K562 (cell line): ENCODE measurements at regions not wholly inside any gene's neighbourhood (a gene's known extent, or its start where the extent isn't known, plus 50 kb on each side); places are given as distances from the start of the nearest gene placed in this dataset.

Experiments used
- ATAC-seq: fragments of 200-7000 bp; cut with Tn5 transposase; 3 replicates; pipeline ENCODE4 v1.9.1; 2020; ENCODE audit warnings: moderate library complexity
- BruUV-seq: library from RNA; stranded (reverse); fragments of 400-500 nt; replicated peaks from 2 replicates; lab custom pipeline; 2021; lab: Mats Ljungman, UMichigan
- CTCF ChIA-PET: fragments of 300-600 bp; formaldehyde crosslinking; extraction: SDS; loops from one replicate; lab custom pipeline; 2021; ENCODE audit warnings: low intra/inter-chr PET ratio; lab: Yijun Ruan, JAX
- POLR2A ChIA-PET: fragments of 300-600, 350-650 bp; sonication (Branson Sonifier 250); formaldehyde crosslinking; extraction: SDS; loops from one replicate; lab custom pipeline; 2021; ENCODE audit warnings: antibody characterized with exemption, inconsistent platforms; lab: Yijun Ruan, JAX
- DNase-seq, 4 experiments: peaks; one replicate each; pipeline versions ENCODE4 v3.0.0 to v3.0.0-alpha.2; 2011 to 2018; ENCODE audit warnings: low spot score in 3 of 4, mixed read lengths in 3 of 4; ENCODE audit errors: extremely low read depth in 1 of 4
- FAIRE-seq: peaks from 2 replicates; lab custom pipeline; 2011; peaks lifted over from hg19 to GRCh38; lab: Jason Lieb, UNC
- H2AFZ ChIP-seq: 2 replicates; pipeline ENCODE4 v1.6.0; 2011; ENCODE audit warnings: low read depth, low read length, control low read depth, inconsistent platforms
- H3K27ac ChIP-seq: fragments of 200-600 bp; 3 replicates; pipeline ENCODE4 v1.8.0; 2011; ENCODE audit warnings: low read depth, mild to moderate bottlenecking, control low read depth, inconsistent platforms, low read length, moderate library complexity, mixed read lengths; ENCODE audit errors: extremely low read depth
- H3K27me3 ChIP-seq, 2 experiments: fragments of 300-600 bp in 1 of 2; 2 replicates in 1 of 2; 3 replicates in 1 of 2; pipeline versions ENCODE4 v1.6.0 to v1.8.0; 2011; ENCODE audit warnings: inconsistent platforms in 2 of 2, low read length in 2 of 2, mild to moderate bottlenecking in 1 of 2, mixed read lengths in 1 of 2, moderate library complexity in 1 of 2; ENCODE audit not compliant: control insufficient read depth in 2 of 2, insufficient read depth in 2 of 2
- H3K36me3 ChIP-seq: fragments of 300-600 bp; 3 replicates; pipeline ENCODE4 v1.8.0; 2011; ENCODE audit warnings: mild to moderate bottlenecking, low read length, inconsistent platforms; ENCODE audit not compliant: control insufficient read depth, insufficient read depth
- H3K4me1 ChIP-seq, 2 experiments: fragments of 200-600 bp in 1 of 2; replicated peaks in 1 of 2; 2 replicates in 1 of 2; 3 replicates in 1 of 2; pipeline versions ENCODE4 v1.5.1 to v1.8.0; 2011; ENCODE audit warnings: inconsistent platforms in 2 of 2, low read length in 2 of 2, mild to moderate bottlenecking in 1 of 2, mixed read lengths in 1 of 2, moderate library complexity in 1 of 2; ENCODE audit not compliant: control insufficient read depth in 2 of 2, insufficient read depth in 2 of 2
- H3K4me2 ChIP-seq: 2 replicates; pipeline ENCODE4 v1.6.1; 2011; ENCODE audit warnings: low read length, control low read depth, inconsistent platforms, mixed read lengths; ENCODE audit not compliant: insufficient read depth
- H3K4me3 ChIP-seq: fragments of 200-600 bp; sonication (generic), shearing (Covaris generic); 2 replicates; pipeline ENCODE4 v1.5.1; 2016; ENCODE audit warnings: control low read depth, inconsistent platforms
- H3K79me2 ChIP-seq: fragments of 200-600 bp; 3 replicates; pipeline ENCODE4 v1.8.0; 2011; ENCODE audit warnings: low read length, inconsistent platforms; ENCODE audit not compliant: control insufficient read depth, insufficient read depth
- H3K9ac ChIP-seq, 2 experiments: 2 replicates each; pipeline versions ENCODE4 v1.6.0 to v1.6.1; 2011; ENCODE audit warnings: low read depth in 2 of 2, low read length in 2 of 2, control low read depth in 1 of 2, inconsistent platforms in 1 of 2, mild to moderate bottlenecking in 1 of 2, mixed read lengths in 1 of 2; ENCODE audit not compliant: insufficient read depth in 1 of 2
- H3K9me1 ChIP-seq: one replicate; pipeline ENCODE4 v1.6.0; 2011; ENCODE audit warnings: inconsistent platforms, mild to moderate bottlenecking, low read length, moderate library complexity; ENCODE audit not compliant: control insufficient read depth, insufficient read depth
- H3K9me3 ChIP-seq: replicated peaks from 2 replicates; pipeline ENCODE4 v1.5.1; 2011; ENCODE audit warnings: low read depth, low read length, inconsistent platforms; ENCODE audit not compliant: control insufficient read depth, insufficient read depth
- H4K20me1 ChIP-seq: replicated peaks from 2 replicates; pipeline ENCODE4 v1.6.1; 2011; ENCODE audit warnings: low read length, inconsistent platforms, mixed read lengths; ENCODE audit not compliant: control insufficient read depth, insufficient read depth
- BRF2 ChIP-seq: IDR thresholded peaks from 3 replicates; pipeline ENCODE4 v1.6.1; 2011; ENCODE audit warnings: borderline replicate concordance, mild to moderate bottlenecking; ENCODE audit not compliant: insufficient read length, insufficient read depth
- CBX8 ChIP-seq: fragments of 200-600 bp; sonication (generic); IDR thresholded peaks from 2 replicates; pipeline ENCODE4 v1.6.1; 2012; ENCODE audit warnings: borderline replicate concordance, mixed run types, low read depth, mild to moderate bottlenecking, moderate library complexity, mixed read lengths, low read length, control low read depth, inconsistent platforms; ENCODE audit not compliant: poor library complexity, severe bottlenecking; ENCODE audit errors: extremely low read depth
- JUNB ChIP-seq: fragments of 450-650 bp; formaldehyde crosslinking; conservative IDR thresholded peaks from 2 replicates; pipeline ENCODE4 v1.4.0; 2020; ENCODE audit warnings: mild to moderate bottlenecking
- MBD2 ChIP-seq: sonication (generic); IDR thresholded peaks from 2 replicates; pipeline ENCODE4 v1.6.1; 2016; ENCODE audit warnings: low read depth, borderline replicate concordance
- PHB ChIP-seq: fragments of 250-450 bp; sonication (Bioruptor Pico); IDR thresholded peaks from 2 replicates; pipeline ENCODE4 v1.5.0; 2021
- SMAD2 ChIP-seq: fragments of 150-350 bp; IDR thresholded peaks from 2 replicates; pipeline ENCODE4 v1.6.1; 2014; ENCODE audit warnings: low read depth, mild to moderate bottlenecking, low read length
- SRF ChIP-seq, 2 experiments: fragments of 250-450, 450-650 bp in 1 of 2; sonication (Bioruptor Pico) in 1 of 2; sonication (generic) in 1 of 2; formaldehyde crosslinking; IDR thresholded peaks; 2 replicates each; pipeline versions ENCODE4 v1.5.0 to v1.5.1; 2020 to 2022; ENCODE audit warnings: mild to moderate bottlenecking in 1 of 2, missing genetic modification reagents in 1 of 2
- STAG1 ChIP-seq: sonication (generic); formaldehyde crosslinking; IDR thresholded peaks from 2 replicates; pipeline ENCODE4 v1.5.0; 2020; ENCODE audit warnings: missing genetic modification reagents, borderline replicate concordance
- TFAM ChIP-seq: fragments of 250-450 bp; sonication (Bioruptor Pico); conservative IDR thresholded peaks from 2 replicates; pipeline ENCODE4 v1.5.0; 2021; ENCODE audit warnings: mild to moderate bottlenecking, moderate library complexity
- USF2 ChIP-seq: sonication (generic); formaldehyde crosslinking; IDR thresholded peaks from 2 replicates; pipeline ENCODE4 v1.5.0; 2020; ENCODE audit warnings: missing genetic modification reagents
- ZBTB2 ChIP-seq: fragments of 450-650 bp; IDR thresholded peaks from 2 replicates; pipeline ENCODE4 v1.6.1; 2016; ENCODE audit warnings: antibody characterized with exemption
- ZBTB7A ChIP-seq: IDR thresholded peaks from 2 replicates; pipeline ENCODE4 v1.6.1; 2011; ENCODE audit warnings: low read depth, mild to moderate bottlenecking, low read length, moderate library complexity, borderline replicate concordance; ENCODE audit not compliant: control insufficient read depth
- ZNF41 ChIP-seq: fragments of 250-450 bp; sonication (Bioruptor Pico); conservative IDR thresholded peaks from 2 replicates; pipeline ENCODE4 v1.4.0; 2020; ENCODE audit warnings: mild to moderate bottlenecking
- WGBS: fragments of 100-300 bp; shearing (Covaris generic); methylation state at CpG from one replicate; pipeline ENCODE4 v1.1.6; 2016; ENCODE audit warnings: low coverage, mixed read lengths; ENCODE audit not compliant: insufficient coverage; ENCODE audit errors: missing lambda C conversion rate; 5-methylcytosine and 5-hydroxymethylcytosine counted together
- in situ Hi-C: fragments of 300-500 bp; cut with MboI; formaldehyde crosslinking; loops from 4 replicates; pipeline ENCODE4 v1.15.0; 2018; ENCODE audit warnings: inconsistent platforms, mixed read lengths
- intact Hi-C: fragments of 100-400 bp; cut with micrococcal nuclease; formaldehyde crosslinking; loops from 2 replicates; pipeline ENCODE4 v1.14.2; 2022

- H3K4me2 ChIP-seq = no peak overlapping the region
- H2AFZ ChIP-seq = no peak overlapping the region
- no peaks in the 10 kb centered on the region for H4K20me1 ChIP-seq
- FAIRE-seq = no peak
- no peaks in the 10 kb centered on the region for H3K36me3 ChIP-seq
- no peaks in the 10 kb centered on the region for H3K4me1 ChIP-seq
- ChIA-PET CTCF (no interaction called here), POLR2A (no interaction called here)
- no peak for ATAC-seq
- no peak overlapping the region for H3K4me3 ChIP-seq
- no peak overlapping the region for H3K9ac ChIP-seq
- DNase-seq = no peak
- intact Hi-C loops = no loop called here
- in situ Hi-C loops = no loop called here
- 1% methylated on average over 5 of the region's 5 CpGs for WGBS
- no peak overlapping the region for H3K27ac ChIP-seq
- TF ChIP-seq TFAM (CRISPR knock-in tag) = no peak
- H3K9me1 ChIP-seq = no peaks in the 10 kb centered on the region
- BruUV-seq = no TSS peak
- no peaks in the 10 kb centered on the region for H3K27me3 ChIP-seq
- H3K9me3 ChIP-seq = no peaks in the 10 kb centered on the region
- no peaks in the 10 kb centered on the region for H3K79me2 ChIP-seq
These were observed 152.0 kb downstream of the GASK1B start for GRCh38 chr4:158020734-158021346.

GRCh38 chr4:158020176-158020575 lies 152.6 kb downstream of the GASK1B start:
- DNase-seq = no peak
- Histone ChIP-seq H3K9ac (no peak overlapping the region), H3K4me2 (no peak overlapping the region), H3K27ac (no peak overlapping the region), H3K4me3 (no peak overlapping the region), H3K79me2 (no peaks in the 10 kb centered on the region), H3K9me3 (no peaks in the 10 kb centered on the region), H3K27me3 (no peaks in the 10 kb centered on the region), H3K9me1 (no peaks in the 10 kb centered on the region), H2AFZ (no peak overlapping the region), H3K36me3 (no peaks in the 10 kb centered on the region), H3K4me1 (no peaks in the 10 kb centered on the region), H4K20me1 (no peaks in the 10 kb centered on the region)
- intact Hi-C loops (no loop called here), in situ Hi-C loops (no loop called here)
- ChIA-PET CTCF (no interaction called here), POLR2A (no interaction called here)
- no peak for ATAC-seq
- no peak for FAIRE-seq
- BruUV-seq = no TSS peak
- TF ChIP-seq ZNF41 (CRISPR knock-in tag) = no peak
- TF ChIP-seq ZBTB7A = no peak
- TF ChIP-seq MBD2 = no peak
- TF ChIP-seq SMAD2 = no peak
- TF ChIP-seq PHB (CRISPR knock-in tag) = no peak
- no peak for TF ChIP-seq JUNB (CRISPR knock-in tag)
- no peak for TF ChIP-seq USF2
- no peak for TF ChIP-seq CBX8
- no peak for TF ChIP-seq SRF (CRISPR knock-in tag; IDR thresholded peaks at IDR 0.05)
- TF ChIP-seq BRF2 = no peak
- no peak for TF ChIP-seq STAG1 (CRISPR knock-in tag)
- TF ChIP-seq ZBTB2 = no peak
